Stomach (tissue), 4 donors: ENCODE measurements at regions not wholly inside any gene's neighbourhood (a gene's known extent, or its start where the extent isn't known, plus 50 kb on each side); places are given as distances from the start of the nearest gene placed in this dataset.

ENCODE experiments used
- EP300 ChIP-seq: sonication (generic); formaldehyde crosslinking; IDR thresholded peaks from one replicate; pipeline ENCODE4 v1.6.1; 2017; ENCODE audit warnings: antibody characterized with exemption
- POLR2A ChIP-seq, 4 donors: fragments of 450-650 bp; IDR thresholded peaks; one replicate each; pipeline ENCODE4 v1.6.1; 2016; ENCODE audit warnings: antibody characterized with exemption in 4 of 4, control low read depth in 2 of 4, mild to moderate bottlenecking in 1 of 4, moderate library complexity in 1 of 4

DNA sequence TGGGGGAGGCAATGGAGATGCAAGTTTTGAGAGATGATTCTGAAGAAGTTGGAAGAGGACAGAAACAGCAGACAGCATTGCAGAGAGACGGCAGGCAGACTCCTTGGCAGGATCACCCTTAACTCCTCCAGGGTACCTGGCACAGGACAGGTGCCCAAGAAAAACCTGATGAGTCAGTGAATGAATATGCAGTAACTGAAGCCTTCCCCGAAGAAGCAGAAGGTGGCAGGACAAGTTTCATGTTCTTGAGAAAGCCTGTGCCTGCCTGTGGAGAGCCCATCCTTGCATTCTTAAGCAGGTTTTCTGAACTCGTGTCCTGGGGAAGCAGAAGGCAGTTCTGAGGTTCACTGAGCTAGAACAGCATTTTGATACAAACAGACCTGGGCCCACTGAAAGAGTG is 79.6 kb upstream of the SASH1 start:
- TF ChIP-seq EP300: no peak
- no peak for TF ChIP-seq POLR2A (IDR thresholded peaks at IDR 0.05)
